ENCODE measurements at regions not wholly inside any gene's neighbourhood (a gene's known extent, or its start where the extent isn't known, plus 50 kb on each side); places are given as distances from the start of the nearest gene placed in this dataset.

DNA sequence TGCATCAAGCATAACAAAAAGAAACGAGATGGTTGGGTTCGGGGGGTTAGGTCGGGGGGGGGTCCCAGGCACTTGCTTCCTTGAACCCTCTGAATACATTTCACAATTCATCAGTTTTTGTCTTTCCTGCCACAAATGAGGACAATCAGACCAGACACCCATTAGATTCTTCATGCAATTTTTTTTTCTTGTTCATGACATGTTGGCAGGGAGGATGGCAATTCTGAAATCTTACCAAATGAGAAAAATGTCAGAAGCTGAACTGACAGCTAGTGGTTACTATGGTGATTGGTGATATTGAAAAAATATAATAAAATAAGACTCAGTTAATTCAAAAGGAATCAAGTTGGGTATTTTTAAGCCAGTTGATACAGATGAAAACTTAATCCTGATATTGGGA, 419.5 kb upstream of the PSMD7 start:
- H3K4me1 ChIP-seq (ENCODE audit: insufficient read depth, low read length), result no peaks in the 10 kb centered on the region; the same call in 1 of the 2 replicates
- H3K36me3 ChIP-seq (ENCODE audit: insufficient read depth, low read length), result no peaks in the 10 kb centered on the region
- H3K9me3 ChIP-seq (ENCODE audit: control insufficient read depth, insufficient read depth, low read length), result no peaks in the 10 kb centered on the region
- no peak overlapping the region for H3K9ac ChIP-seq (ENCODE audit: low read depth, low read length)

DNA sequence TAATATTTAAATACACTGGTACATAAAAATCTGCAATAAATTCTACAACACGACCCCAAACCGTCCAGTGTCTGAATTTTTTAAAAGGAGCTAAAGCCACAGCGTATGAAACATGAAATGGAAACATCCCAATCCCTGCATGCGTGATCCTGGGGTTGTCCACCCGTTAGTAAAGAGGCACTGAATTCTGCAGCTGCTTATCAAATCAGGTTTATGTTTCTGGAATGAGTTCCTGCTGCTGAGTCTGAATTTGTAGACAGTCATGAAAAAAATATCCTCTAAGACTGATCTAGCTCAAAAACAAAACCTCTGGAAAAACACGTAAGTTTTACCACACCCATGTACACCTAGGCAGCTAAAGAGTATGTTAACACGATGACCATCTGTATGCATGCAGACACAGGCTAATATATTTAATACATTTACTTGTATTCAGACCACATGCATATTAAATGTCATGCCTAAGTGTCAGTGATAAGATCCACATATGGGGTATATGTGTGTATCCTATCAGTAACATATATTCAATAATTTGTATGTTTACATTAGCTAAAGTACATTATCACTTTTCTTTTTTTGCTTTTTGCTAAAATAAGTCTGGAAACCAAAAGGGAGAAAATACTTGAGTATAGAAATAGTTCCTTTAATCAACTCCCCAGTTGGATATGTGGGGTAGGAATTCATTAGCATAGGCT, 420.5 kb upstream of the PSMD7 start:
- Histone ChIP-seq H3K4me1 (ENCODE audit: insufficient read depth, low read length) (no peaks in the 10 kb centered on the region; the same call in 1 of the 2 replicates), H3K9ac (ENCODE audit: low read depth, low read length) (no peak overlapping the region), H3K9me3 (ENCODE audit: control insufficient read depth, insufficient read depth, low read length) (no peaks in the 10 kb centered on the region), H3K36me3 (ENCODE audit: insufficient read depth, low read length) (no peaks in the 10 kb centered on the region)

DNA sequence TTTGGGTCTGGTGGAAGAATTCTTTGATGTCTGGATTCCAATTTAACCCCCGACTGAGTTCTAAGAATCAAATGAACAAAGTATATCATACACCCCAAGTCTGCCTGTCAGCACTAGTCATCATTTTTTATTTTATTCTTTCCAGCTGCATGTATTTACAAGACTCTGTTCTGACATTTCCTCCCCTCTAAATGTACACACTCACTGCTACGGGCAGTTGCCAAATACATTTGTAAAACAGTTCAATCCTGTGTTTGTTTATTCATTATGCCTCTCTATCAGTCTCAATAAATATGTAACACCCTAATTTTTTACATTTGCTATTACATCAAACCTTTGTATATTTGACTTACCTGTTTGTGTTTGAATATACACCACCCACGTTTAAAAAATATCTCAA, 422.3 kb upstream of the PSMD7 start:
- H3K9me3 ChIP-seq (ENCODE audit: control insufficient read depth, insufficient read depth, low read length), result no peaks in the 10 kb centered on the region

DNA sequence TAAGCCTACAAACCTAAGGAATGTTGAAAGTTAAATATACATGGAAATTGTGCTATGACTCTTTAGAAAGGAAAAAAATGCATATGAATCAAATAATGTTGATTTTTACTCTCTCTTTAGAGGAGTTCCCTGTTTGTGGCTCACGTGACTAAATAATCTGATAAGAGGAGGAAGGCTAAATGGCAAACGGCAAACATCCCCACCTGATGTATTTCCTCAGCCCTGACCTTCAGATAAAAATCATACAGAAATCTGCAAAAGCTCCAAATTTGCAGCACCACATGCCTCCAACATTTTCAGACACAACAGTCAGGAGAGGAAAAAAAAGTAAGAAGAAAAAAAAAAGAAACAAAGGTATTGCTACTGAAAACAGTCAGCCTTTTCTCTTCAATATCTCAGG, 423.0 kb upstream of the PSMD7 start:
- H3K9me3 ChIP-seq (ENCODE audit: control insufficient read depth, insufficient read depth, low read length), result no peaks in the 10 kb centered on the region
- H3K36me3 ChIP-seq (ENCODE audit: insufficient read depth, low read length), result no peaks in the 10 kb centered on the region
- H3K4me1 ChIP-seq (ENCODE audit: insufficient read depth, low read length), result no peaks in the 10 kb centered on the region; the same call in 1 of the 2 replicates
- H3K9ac ChIP-seq (ENCODE audit: low read depth, low read length), result no peak overlapping the region

More for the DNA sequence above, 422.3 kb upstream of the PSMD7 start:
- no peak overlapping the region for H3K9ac ChIP-seq (ENCODE audit: low read depth, low read length)
- H3K36me3 ChIP-seq (ENCODE audit: insufficient read depth, low read length), result no peaks in the 10 kb centered on the region
- no peaks in the 10 kb centered on the region; the same call in 1 of the 2 replicates for H3K4me1 ChIP-seq (ENCODE audit: insufficient read depth, low read length)

DNA sequence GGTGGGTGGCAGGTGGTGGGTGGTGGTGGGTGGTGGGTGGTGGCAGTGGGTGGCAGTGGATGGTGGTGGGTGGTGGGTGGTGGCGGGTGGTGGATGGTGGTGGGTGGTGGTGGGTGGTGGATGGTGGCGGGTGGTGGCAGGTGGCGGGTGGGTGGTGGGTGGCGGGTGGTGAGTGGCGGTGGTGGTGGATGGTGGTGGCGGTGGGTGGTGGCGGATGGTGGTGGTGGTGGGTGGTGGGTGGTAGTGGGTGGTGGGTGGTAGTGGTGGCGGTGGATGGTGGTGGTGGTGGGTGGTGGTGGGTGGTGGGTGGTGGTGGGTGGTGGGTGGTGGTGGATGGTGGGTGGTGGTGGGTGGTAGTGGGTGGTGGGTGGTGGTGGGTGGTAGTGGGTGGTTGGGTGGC, 423.8 kb upstream of the PSMD7 start:
- no peaks in the 10 kb centered on the region for H3K36me3 ChIP-seq (ENCODE audit: insufficient read depth, low read length)
- no peaks in the 10 kb centered on the region; the same call in 1 of the 2 replicates for H3K4me1 ChIP-seq (ENCODE audit: insufficient read depth, low read length)
- H3K9ac ChIP-seq (ENCODE audit: low read depth, low read length), result no peak overlapping the region
- H3K9me3 ChIP-seq (ENCODE audit: control insufficient read depth, insufficient read depth, low read length), result no peaks in the 10 kb centered on the region

DNA sequence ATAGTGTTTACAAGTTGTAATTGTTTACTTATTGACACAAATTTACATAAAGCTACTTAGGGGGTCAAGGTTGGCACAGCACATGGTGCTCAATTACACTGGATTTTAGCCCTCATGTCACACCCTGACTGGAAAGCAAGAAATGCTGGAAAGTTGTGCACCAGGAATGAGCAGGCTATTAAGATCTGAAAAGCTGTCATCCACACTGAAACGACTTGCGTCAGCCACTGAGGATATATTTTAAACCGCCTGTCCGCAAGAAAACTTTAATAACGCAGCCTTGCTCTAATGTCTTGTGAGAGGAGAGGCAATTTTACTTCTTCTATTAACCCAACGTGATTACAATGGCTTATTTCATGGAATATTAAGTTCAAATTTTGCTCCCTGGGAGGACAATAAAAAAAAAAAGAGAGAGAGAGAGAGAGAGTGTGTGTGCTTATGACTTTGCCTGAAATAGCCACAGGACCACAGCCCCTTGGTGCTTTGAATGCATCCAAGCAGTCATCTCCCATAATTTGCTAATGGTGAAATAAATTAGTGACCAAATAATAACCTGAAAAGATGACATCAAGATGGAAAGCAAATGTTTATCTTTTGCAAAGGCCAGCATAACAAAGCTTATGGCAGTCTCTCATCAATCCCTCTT, 425.4 kb upstream of the PSMD7 start:
- Histone ChIP-seq H3K9ac (ENCODE audit: low read depth, low read length) (no peak overlapping the region), H3K9me3 (ENCODE audit: control insufficient read depth, insufficient read depth, low read length) (no peaks in the 10 kb centered on the region), H3K36me3 (ENCODE audit: insufficient read depth, low read length) (no peaks in the 10 kb centered on the region), H3K4me1 (ENCODE audit: insufficient read depth, low read length) (no peaks in the 10 kb centered on the region; the same call in 1 of the 2 replicates)

DNA sequence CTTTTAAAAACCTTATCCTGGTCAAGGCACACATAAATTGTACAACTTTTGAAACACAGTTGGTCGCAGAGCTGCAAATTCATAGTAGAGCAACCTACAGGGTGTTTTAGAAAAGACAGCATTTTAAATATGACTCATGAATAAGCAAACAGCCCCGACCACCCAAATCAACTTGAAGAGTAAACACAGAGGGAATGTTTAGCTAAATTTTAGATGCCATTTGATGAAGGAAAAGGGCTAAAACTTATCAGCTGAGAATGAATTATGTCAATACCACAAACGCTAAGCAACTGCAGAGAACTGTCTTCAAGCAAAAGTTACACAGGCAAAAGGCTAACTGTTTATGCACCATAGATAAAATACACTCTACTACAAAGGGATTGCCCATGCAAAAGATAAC, 427.5 kb upstream of the PSMD7 start:
- Histone ChIP-seq H3K9me3 (ENCODE audit: control insufficient read depth, insufficient read depth, low read length) (no peaks in the 10 kb centered on the region), H3K36me3 (ENCODE audit: insufficient read depth, low read length) (no peaks in the 10 kb centered on the region), H3K4me1 (ENCODE audit: insufficient read depth, low read length) (no peaks in the 10 kb centered on the region), H3K9ac (ENCODE audit: low read depth, low read length) (no peak overlapping the region)

DNA sequence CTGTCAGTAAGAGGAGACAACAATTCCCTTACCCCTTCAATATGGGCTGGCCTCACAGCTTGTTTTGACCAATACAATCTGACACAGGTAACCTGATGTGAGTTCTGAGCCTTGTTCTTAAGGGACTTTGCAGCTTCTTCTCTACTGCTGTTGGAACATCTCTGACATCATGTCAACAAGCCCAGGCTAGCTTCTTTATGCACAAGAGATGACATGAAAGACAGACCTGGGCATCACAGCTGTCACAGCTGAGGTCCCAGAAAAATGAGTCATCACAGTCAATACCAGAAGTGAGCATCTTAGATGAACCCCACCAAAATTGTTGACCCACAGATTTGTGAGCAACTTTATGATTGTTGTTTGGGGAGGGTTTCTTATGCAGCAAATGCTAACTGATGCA, 431.7 kb upstream of the PSMD7 start:
- no peaks in the 10 kb centered on the region for H3K36me3 ChIP-seq (ENCODE audit: insufficient read depth, low read length)
- H3K9me3 ChIP-seq (ENCODE audit: control insufficient read depth, insufficient read depth, low read length), result no peaks in the 10 kb centered on the region
- H3K4me1 ChIP-seq (ENCODE audit: insufficient read depth, low read length), result no peaks in the 10 kb centered on the region
- no peak overlapping the region for H3K9ac ChIP-seq (ENCODE audit: low read depth, low read length)

DNA sequence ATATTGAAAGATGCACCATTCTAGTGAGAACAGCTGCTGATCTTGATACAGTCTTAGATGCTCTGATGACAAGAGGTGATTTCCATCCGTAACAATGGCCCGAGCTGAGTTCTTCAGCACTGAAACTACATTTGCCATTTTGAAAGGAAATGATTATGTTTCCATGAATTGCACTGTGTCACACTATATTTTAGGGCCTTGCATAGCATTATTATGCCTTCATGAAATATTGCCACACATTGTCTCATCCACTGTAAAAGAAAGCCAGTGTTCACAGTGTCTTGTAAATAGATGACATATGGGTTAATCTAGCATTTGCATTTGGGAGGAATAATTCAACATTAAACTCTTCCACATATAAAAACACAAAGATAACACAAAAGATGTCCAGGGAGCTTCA, 438.3 kb upstream of the PSMD7 start:
- no peak overlapping the region for H3K9ac ChIP-seq (ENCODE audit: low read depth, low read length)
- H3K36me3 ChIP-seq (ENCODE audit: insufficient read depth, low read length), result no peaks in the 10 kb centered on the region
- H3K4me1 ChIP-seq (ENCODE audit: insufficient read depth, low read length), result no peaks in the 10 kb centered on the region
- no peaks in the 10 kb centered on the region for H3K9me3 ChIP-seq (ENCODE audit: control insufficient read depth, insufficient read depth, low read length)

DNA sequence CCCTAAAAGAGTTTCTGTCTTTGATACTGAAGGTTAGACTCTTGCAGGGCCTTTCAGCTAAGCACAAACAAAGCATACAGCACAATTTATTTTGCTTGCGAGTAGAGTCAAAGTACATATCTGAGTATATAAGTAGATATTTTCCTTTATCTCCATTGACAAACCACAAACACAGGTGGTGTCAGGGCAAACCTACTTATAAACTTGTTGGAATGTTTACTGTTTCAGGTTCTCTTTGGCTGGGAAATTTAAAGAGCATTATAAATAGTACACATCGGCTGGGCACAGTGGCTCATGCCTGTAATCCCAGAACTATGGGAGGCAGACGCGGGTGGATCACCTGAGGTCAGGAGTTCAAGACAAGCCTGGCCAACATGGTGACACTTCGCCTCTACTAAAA, 442.6 kb upstream of the PSMD7 start:
- H3K4me1 ChIP-seq (ENCODE audit: insufficient read depth, low read length), result no peaks in the 10 kb centered on the region
- no peak overlapping the region for H3K9ac ChIP-seq (ENCODE audit: low read depth, low read length)
- H3K36me3 ChIP-seq (ENCODE audit: insufficient read depth, low read length), result no peaks in the 10 kb centered on the region
- no peaks in the 10 kb centered on the region for H3K9me3 ChIP-seq (ENCODE audit: control insufficient read depth, insufficient read depth, low read length)

DNA sequence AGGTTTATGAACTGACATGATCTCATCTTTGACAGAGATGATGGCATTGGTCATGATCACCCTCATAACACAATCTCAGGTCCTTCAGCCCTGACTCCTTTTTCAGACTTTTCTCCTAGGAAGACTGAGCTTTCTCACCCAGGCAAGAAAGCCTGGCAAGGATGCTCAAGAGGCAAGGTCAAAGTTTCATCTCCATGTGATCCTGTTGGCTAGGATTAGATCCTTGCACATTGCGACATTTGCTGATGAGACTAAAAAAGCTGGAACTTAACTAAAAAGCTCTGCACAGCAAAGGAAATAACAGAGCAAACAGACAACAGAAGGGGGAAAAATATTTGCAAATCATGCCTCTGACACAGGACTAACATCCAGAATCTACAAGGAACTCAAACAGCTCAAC, 444.1 kb upstream of the PSMD7 start:
- no peaks in the 10 kb centered on the region for H3K4me1 ChIP-seq (ENCODE audit: insufficient read depth, low read length)
- H3K9ac ChIP-seq (ENCODE audit: low read depth, low read length), result no peak overlapping the region
- H3K36me3 ChIP-seq (ENCODE audit: insufficient read depth, low read length), result no peaks in the 10 kb centered on the region
- H3K9me3 ChIP-seq (ENCODE audit: control insufficient read depth, insufficient read depth, low read length), result no peaks in the 10 kb centered on the region

DNA sequence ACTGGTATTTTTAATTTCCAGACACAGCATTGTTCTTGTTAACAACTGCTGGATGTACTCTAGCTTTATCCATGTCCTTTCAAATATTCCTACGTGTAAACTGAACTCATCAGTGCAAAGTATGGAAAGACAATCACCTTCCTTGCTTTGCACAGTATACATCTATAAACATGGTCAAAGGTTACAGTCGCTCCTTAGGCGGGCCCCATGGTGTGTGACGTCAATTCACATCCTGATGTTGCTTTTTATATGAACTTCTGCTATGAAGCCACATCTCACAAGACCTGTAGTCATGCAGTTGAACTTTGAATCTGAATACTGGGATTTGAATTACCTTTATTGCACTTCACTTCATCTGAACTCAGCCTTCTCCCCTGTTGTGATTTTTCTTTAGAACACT, 447.6 kb upstream of the PSMD7 start:
- Histone ChIP-seq H3K36me3 (ENCODE audit: insufficient read depth, low read length) (no peaks in the 10 kb centered on the region), H3K9me3 (ENCODE audit: control insufficient read depth, insufficient read depth, low read length) (no peaks in the 10 kb centered on the region), H3K9ac (ENCODE audit: low read depth, low read length) (no peak overlapping the region), H3K4me1 (ENCODE audit: insufficient read depth, low read length) (no peaks in the 10 kb centered on the region)

DNA sequence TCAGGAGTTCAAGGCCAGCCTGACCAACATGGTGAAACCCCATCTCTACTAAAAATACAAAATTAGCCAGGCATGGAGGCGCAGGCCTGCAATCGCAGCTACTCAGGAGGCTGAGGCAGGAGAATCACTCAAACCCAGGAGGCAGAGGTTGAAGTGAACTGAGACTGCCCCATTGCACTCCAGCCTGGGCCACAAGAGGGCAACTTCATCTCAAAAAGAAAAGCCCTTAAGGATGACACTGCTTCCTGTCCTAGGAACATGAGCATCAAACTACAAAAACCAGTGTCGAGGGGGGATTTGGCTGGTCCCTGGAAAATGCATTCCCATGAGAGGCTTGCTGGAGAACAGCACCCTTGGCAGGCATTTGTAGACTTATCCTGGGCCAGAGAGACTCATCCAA, 449.5 kb upstream of the PSMD7 start:
- Histone ChIP-seq H3K9me3 (ENCODE audit: control insufficient read depth, insufficient read depth, low read length) (no peaks in the 10 kb centered on the region), H3K4me1 (ENCODE audit: insufficient read depth, low read length) (no peaks in the 10 kb centered on the region), H3K36me3 (ENCODE audit: insufficient read depth, low read length) (no peaks in the 10 kb centered on the region), H3K9ac (ENCODE audit: low read depth, low read length) (no peak overlapping the region)

DNA sequence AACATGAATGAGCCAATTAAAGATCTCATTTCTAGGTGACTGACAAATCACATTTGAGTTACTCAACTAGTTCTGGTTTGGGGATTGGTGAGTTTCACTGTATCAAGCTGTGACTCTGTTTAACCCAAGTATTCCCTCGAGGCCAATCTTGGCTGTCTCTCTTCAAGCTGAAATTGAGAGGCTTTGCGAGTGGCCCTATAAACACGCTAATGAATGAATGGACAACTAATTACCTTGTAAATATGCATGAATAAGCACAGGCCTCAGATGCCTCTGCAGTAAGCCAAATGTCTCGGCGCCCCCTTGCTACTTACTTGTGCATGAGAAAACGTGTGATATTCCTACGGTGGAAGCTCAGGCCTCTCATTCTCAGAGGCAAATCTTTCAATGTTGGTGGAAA, 450.3 kb upstream of the PSMD7 start:
- Histone ChIP-seq H3K9me3 (ENCODE audit: control insufficient read depth, insufficient read depth, low read length) (no peaks in the 10 kb centered on the region), H3K36me3 (ENCODE audit: insufficient read depth, low read length) (no peaks in the 10 kb centered on the region), H3K9ac (ENCODE audit: low read depth, low read length) (no peak overlapping the region), H3K4me1 (ENCODE audit: insufficient read depth, low read length) (no peaks in the 10 kb centered on the region)

DNA sequence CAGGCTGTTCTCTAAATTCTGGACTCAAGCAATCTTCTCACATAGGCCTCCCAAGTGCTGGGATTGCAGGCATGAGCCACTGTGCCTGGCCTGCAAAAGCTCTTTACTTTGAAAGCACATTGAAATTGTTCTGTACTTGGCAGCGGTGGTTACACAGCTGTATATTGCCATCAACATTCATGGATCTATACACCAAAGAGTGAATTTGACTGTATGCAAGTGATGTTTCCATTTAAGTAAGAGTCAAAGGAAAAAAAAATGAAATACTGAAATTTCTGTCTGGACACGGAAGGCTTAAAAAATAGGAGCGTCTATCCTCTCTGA, 450.6 kb upstream of the PSMD7 start:
- Histone ChIP-seq H3K9ac (ENCODE audit: low read depth, low read length) (no peak overlapping the region), H3K9me3 (ENCODE audit: control insufficient read depth, insufficient read depth, low read length) (no peaks in the 10 kb centered on the region), H3K4me1 (ENCODE audit: insufficient read depth, low read length) (no peaks in the 10 kb centered on the region), H3K36me3 (ENCODE audit: insufficient read depth, low read length) (no peaks in the 10 kb centered on the region)
